ENCODE measurements at regions not wholly inside any gene's neighbourhood (a gene's known extent, or its start where the extent isn't known, plus 50 kb on each side); places are given as distances from the start of the nearest gene placed in this dataset.

DNA sequence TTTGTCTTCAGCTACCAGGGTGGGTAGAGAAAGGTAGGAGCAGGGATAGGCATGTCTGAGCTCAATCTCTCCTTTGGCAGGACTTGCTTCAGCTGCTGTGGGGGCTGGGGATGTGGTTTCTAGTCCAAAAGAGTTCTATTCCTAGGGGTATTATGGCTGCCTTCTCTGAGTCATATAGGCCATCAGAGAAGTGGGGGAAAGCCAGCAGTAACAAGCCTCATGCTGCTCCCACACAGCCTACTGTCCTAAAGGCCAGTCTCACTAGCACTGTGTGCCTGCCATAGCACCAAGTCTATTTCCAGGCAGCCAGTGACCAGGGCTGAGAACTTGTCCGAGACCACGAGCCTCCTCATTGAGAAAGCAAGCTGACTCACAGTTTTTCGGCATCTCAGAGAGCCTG lies 270.6 kb downstream of the DCAF12L2 start:
- TF ChIP-seq CTCF (IDR thresholded peaks at IDR 0.05; ENCODE audit: low read depth, low read length, poor library complexity, severe bottlenecking) (no peak), EZH2phosphoT487 (IDR thresholded peaks at IDR 0.05; ENCODE audit: borderline replicate concordance, low read length) (no peak)
